Activated CD4-positive, alpha-beta T cell treated with anti-CD3 and anti-CD28 coated beads, Interleukin-2, amount 50 U/mL, for 24 hours (primary cell): ENCODE measurements at regions not wholly inside any gene's neighbourhood (a gene's known extent, or its start where the extent isn't known, plus 50 kb on each side); places are given as distances from the start of the nearest gene placed in this dataset.
"Not testable (repeated sequence)": the region's sequence is repeated elsewhere in the genome, so short reads cannot be mapped to it uniquely, and the experiment has no call there.

ENCODE experiments used
- DNase-seq, 2 donors: peaks; one replicate each; pipeline ENCODE4 v3.0.0-alpha.2; 2020; ENCODE audit warnings: low read depth in 1 of 2, low spot score in 1 of 2

- DNase-seq, result no peak
Observed at GRCh38 chr13:86569119-86569518, 769.9 kb upstream of the SLITRK6 start.

GRCh38 chr13:86569974-86570373, 770.8 kb upstream of the SLITRK6 start:
- DNase-seq, result no peak

- no peak for DNase-seq
Observed at GRCh38 chr13:86572115-86572514, 772.9 kb upstream of the SLITRK6 start.

GRCh38 chr13:86579662-86580061, 780.4 kb upstream of the SLITRK6 start:
- DNase-seq, result no peak

- DNase-seq, result no peak
Observed at GRCh38 chr13:86581706-86582105, 782.5 kb upstream of the SLITRK6 start.

GRCh38 chr13:86584301-86584700, 785.1 kb upstream of the SLITRK6 start:
- no peak for DNase-seq

GRCh38 chr13:86585835-86586234, 786.6 kb upstream of the SLITRK6 start:
- no peak for DNase-seq

- DNase-seq, result no peak
Observed at GRCh38 chr13:86591862-86592261, 792.6 kb upstream of the SLITRK6 start.

- no peak for DNase-seq
Observed at GRCh38 chr13:86601351-86601750, 802.1 kb upstream of the SLITRK6 start.

- no peak for DNase-seq
Observed at GRCh38 chr13:86606264-86606663, 807.0 kb upstream of the SLITRK6 start.

- no peak for DNase-seq
Observed at GRCh38 chr13:86608701-86609100, 809.5 kb upstream of the SLITRK6 start.

- no peak for DNase-seq
Observed at GRCh38 chr13:86633346-86633745, 834.1 kb upstream of the SLITRK6 start.

- not testable (repeated sequence) for DNase-seq
Observed at GRCh38 chr13:86651171-86651570, 852.0 kb upstream of the SLITRK6 start.

- no peak for DNase-seq
Observed at GRCh38 chr13:86653009-86653408, 853.8 kb upstream of the SLITRK6 start.

GRCh38 chr13:86655561-86655960, 856.3 kb upstream of the SLITRK6 start:
- no peak for DNase-seq

GRCh38 chr13:86660090-86660489, 860.9 kb upstream of the SLITRK6 start:
- DNase-seq, result no peak

GRCh38 chr13:86665842-86666241, 866.6 kb upstream of the SLITRK6 start:
- no peak for DNase-seq

GRCh38 chr13:86673931-86674431, 874.8 kb upstream of the SLITRK6 start:
- no peak for DNase-seq

- DNase-seq, result no peak
Observed at GRCh38 chr13:86681223-86681622, 882.0 kb upstream of the SLITRK6 start.

GRCh38 chr13:86684402-86684801, 885.2 kb upstream of the SLITRK6 start:
- no peak for DNase-seq

GRCh38 chr13:86689911-86690310, 890.7 kb upstream of the SLITRK6 start:
- no peak for DNase-seq

GRCh38 chr13:86692291-86692690, 893.1 kb upstream of the SLITRK6 start:
- DNase-seq, result no peak

GRCh38 chr13:86710013-86710412, 910.8 kb upstream of the SLITRK6 start:
- DNase-seq, result no peak

GRCh38 chr13:86710896-86711295, 911.7 kb upstream of the SLITRK6 start:
- DNase-seq, result no peak
